ENCODE measurements at regions not wholly inside any gene's neighbourhood (a gene's known extent, or its start where the extent isn't known, plus 50 kb on each side); places are given as distances from the start of the nearest gene placed in this dataset.

DNA sequence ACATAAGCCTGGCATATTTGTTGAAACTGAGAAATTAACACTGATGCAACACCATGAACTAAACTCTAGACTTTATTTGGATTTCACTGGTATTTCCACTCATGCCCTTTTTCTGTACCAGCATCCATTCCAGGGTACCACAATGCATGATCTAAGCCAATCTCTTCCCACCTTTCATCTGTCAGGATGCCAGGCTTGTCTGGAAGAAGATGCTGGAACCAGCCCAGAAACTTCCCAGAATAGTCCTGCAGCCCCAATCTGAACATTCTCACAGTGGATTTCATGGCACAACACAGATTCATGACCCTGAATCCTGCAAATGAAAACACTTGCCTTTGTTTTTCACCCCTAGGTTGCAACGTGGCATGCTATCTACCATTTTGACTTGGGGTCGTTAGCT lies 189.3 kb upstream of the LHX5 start:
- no peak for DNase-seq (ENCODE audit: low read depth)
- no peak overlapping the region for H3K4me3 ChIP-seq (ENCODE audit: control insufficient read depth, low read depth, low read length)

GRCh38 chr12:113659416-113659815 lies 187.7 kb upstream of the LHX5 start:
- TF ChIP-seq, protein P1, sequence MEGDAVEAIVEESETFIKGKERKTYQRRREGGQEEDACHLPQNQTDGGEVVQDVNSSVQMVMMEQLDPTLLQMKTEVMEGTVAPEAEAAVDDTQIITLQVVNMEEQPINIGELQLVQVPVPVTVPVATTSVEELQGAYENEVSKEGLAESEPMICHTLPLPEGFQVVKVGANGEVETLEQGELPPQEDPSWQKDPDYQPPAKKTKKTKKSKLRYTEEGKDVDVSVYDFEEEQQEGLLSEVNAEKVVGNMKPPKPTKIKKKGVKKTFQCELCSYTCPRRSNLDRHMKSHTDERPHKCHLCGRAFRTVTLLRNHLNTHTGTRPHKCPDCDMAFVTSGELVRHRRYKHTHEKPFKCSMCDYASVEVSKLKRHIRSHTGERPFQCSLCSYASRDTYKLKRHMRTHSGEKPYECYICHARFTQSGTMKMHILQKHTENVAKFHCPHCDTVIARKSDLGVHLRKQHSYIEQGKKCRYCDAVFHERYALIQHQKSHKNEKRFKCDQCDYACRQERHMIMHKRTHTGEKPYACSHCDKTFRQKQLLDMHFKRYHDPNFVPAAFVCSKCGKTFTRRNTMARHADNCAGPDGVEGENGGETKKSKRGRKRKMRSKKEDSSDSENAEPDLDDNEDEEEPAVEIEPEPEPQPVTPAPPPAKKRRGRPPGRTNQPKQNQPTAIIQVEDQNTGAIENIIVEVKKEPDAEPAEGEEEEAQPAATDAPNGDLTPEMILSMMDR (conservative IDR thresholded peaks at IDR 0.05; ENCODE audit: control insufficient read depth, insufficient read depth, low read depth, low read length): no peak
- H3K4me3 ChIP-seq (ENCODE audit: control insufficient read depth, low read depth, low read length): no peak overlapping the region
- no peak for DNase-seq (ENCODE audit: low read depth)

More for the DNA sequence above, 189.3 kb upstream of the LHX5 start:
- TF ChIP-seq, protein P1 (conservative IDR thresholded peaks at IDR 0.05; ENCODE audit: control insufficient read depth, insufficient read depth, low read depth, low read length): no peak

DNA sequence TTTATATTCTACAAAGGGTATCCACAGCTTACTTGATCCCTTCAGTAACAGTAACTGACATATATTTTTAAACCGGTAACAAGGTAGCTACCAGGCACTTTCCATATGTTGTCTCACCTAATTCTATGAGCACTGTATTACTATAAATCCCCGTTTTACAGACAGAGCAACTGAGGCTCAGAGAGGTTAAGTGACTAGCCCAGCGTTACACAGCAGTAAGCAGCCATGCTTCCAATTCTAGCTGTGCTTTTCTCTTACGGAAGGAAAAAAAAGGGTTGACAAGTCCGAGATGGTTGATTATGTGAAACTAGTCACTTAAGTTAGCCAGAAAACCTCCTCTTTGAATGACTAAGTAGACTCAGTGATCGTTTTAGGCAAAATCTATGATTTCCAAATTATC lies 187.3 kb upstream of the LHX5 start:
- DNase-seq (ENCODE audit: low read depth): no peak
- no peak overlapping the region for H3K4me3 ChIP-seq (ENCODE audit: control insufficient read depth, low read depth, low read length)
- TF ChIP-seq, protein P1 (conservative IDR thresholded peaks at IDR 0.05; ENCODE audit: control insufficient read depth, insufficient read depth, low read depth, low read length): no peak

DNA sequence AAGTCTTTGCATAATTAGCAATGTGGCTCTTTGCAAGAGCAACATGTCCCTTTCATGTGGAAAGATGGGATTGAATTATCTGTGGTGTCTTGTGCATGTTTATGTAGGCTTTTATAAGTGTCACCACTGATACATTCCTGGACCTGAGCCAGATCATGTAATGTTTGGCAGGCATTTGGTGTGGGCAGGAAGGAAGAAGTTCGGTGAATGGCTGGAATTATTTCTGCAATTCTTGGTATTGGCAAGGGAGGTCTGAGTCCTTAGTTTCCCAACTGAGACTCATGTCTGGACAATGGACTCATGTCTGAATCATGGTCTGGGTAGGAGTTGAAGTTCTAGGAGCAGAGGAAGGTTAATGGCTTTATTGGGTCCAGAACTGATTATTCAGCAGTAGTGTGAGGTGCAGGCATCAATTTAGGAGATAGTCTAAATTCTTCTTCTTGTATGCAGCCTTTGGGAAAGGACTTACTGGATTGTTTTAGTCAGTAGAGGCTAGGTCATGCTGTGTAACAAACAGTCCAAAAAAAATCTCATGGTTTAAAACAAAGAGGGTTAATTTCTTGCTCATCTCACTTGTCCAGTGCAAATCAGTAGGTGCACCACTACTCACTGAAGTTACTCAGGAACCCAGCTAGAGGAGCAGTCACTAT lies 186.5 kb upstream of the LHX5 start:
- H3K4me3 ChIP-seq (ENCODE audit: control insufficient read depth, low read depth, low read length): no peak overlapping the region
- TF ChIP-seq, protein P1 (conservative IDR thresholded peaks at IDR 0.05; ENCODE audit: control insufficient read depth, insufficient read depth, low read depth, low read length): no peak
- DNase-seq (ENCODE audit: low read depth): peak; percentile 11

GRCh38 chr12:113655919-113656318 lies 184.2 kb upstream of the LHX5 start:
- TF ChIP-seq, protein P1 (conservative IDR thresholded peaks at IDR 0.05; ENCODE audit: control insufficient read depth, insufficient read depth, low read depth, low read length): no peak
- H3K4me3 ChIP-seq (ENCODE audit: control insufficient read depth, low read depth, low read length): no peak overlapping the region
- DNase-seq (ENCODE audit: low read depth): no peak

DNA sequence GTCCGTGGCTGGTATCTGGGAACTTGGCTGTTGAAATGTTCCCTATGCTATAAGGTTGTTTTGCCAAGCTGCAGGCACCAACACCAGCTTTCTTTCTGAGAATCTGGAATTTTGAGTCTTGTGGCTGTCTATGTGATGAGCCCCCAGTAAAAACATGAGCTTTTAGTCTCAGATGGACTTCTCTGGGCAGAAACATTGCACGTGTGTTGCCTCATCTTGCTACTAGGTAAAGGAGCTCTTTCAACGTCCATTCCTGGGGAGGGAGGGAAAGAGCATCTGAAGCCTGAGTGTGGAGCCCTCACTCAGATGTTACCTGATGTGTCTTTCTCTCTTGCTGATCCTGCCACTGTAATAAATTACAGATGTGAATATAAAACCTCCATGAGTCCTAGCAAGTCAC lies 183.8 kb upstream of the LHX5 start:
- TF ChIP-seq, protein P1 (conservative IDR thresholded peaks at IDR 0.05; ENCODE audit: control insufficient read depth, insufficient read depth, low read depth, low read length): no peak
- no peak for DNase-seq (ENCODE audit: low read depth)
- no peak overlapping the region for H3K4me3 ChIP-seq (ENCODE audit: control insufficient read depth, low read depth, low read length)

DNA sequence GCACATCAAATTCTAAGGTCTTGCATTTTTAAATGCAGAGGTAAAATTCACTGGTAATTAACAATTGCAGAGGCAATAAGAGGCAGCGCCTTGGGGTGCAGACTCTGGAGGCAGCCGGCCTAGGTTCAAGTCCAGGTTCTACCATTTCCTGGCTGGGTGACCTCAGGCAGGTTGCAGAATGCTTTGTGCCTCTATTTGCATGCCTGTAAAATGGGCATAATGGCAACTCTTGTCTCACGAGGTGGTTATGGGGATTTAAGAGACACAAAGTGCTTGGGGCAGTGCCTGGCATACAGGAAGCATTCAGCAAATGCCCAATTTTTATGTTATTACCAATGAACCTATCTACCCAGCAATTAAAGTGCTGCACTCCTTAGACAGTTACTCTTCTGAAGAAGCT lies 180.0 kb upstream of the LHX5 start:
- no peak for DNase-seq (ENCODE audit: low read depth)
- H3K4me3 ChIP-seq (ENCODE audit: control insufficient read depth, low read depth, low read length): no peak overlapping the region
- TF ChIP-seq, protein P1 (conservative IDR thresholded peaks at IDR 0.05; ENCODE audit: control insufficient read depth, insufficient read depth, low read depth, low read length): no peak

All from fibroblast of mammary gland (primary cell).